GM21723 (cell line): ENCODE measurements at regions not wholly inside any gene's neighbourhood (a gene's known extent, or its start where the extent isn't known, plus 50 kb on each side); places are given as distances from the start of the nearest gene placed in this dataset.
"Not testable (repeated sequence)": the region's sequence is repeated elsewhere in the genome, so short reads cannot be mapped to it uniquely, and the experiment has no call there.

Experiments
- ATAC-seq: cut with Tn5 transposase; IDR thresholded peaks from one replicate; pipeline ENCODE4 v1.9.1; 2021; ENCODE audit warnings: mild to moderate bottlenecking, moderate library complexity; ENCODE audit not compliant: unreplicated experiment

DNA sequence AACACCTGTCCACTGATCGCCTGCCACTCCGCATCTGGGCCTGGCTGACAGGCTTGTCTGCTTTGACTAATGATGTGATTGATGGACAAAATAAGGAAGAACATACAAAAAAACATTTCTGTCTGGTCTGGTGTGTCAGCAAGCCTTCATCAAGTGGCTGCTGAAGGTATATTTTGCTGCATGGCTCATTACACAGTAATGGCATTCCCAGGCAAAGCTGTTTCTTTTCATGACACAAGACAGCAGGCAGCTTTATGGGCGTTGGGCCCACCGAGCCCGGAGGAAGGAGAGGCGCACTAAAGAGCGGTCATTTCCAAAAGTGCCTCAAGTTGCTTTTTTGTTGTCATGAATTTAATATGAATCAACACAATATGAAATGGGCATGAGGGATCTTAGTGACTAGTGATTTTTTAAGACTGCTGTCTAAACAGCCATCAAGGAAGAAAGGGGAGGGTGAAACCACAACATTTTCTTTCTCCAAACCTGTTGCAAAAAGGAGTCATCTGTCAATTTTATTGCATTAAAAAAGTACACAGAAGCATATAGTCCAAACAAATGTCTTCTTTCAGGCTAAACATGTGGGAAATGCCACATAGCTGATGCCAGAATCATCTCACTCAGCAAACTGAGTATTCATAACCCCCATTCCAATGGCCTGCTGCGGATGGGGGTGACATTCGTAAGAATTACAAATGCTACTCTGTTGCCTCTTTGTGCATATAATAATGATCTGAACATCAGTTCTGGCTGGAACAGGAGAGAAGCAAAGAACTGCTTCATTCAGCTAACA is 476.6 kb downstream of the ZNF536 start:
- ATAC-seq, result no peak

DNA sequence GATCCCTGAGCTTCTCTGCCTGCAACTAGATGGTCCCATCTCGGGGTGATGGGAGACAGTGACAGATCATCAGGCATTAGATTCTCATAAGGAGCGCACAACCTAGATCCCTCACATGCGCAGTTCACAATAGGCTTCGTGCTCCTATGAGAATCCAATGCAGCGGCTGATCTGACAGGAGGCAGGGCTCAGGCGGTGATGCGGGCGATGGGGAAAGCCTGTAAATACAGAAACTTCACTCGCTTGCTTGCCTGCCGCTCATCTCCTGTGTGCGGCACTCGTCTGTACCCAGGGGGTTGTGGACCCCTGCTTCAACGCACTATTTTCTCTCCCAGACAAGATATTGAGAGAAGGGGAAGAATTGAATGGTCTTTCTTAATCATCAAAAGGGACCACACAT is 473.9 kb downstream of the ZNF536 start:
- ATAC-seq, result no peak

DNA sequence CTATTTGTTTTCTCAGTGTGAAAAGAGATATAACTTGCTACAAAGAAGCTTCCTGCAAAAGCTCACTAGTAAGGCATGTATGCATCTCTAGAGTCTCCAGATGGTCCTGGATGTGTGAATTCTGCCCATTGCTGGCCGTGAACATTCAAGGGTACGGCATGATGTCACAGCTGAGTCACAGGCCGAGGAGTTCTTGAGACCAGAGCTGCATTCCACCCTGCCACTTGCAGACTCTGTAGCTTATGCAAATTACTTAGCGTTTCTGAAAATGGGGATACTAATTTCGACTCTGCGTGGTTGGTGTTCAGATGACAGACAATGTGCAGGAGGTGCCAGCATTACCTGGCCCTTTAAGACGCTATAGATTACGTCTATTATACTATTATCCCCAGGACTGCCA is 470.7 kb downstream of the ZNF536 start:
- no peak for ATAC-seq

DNA sequence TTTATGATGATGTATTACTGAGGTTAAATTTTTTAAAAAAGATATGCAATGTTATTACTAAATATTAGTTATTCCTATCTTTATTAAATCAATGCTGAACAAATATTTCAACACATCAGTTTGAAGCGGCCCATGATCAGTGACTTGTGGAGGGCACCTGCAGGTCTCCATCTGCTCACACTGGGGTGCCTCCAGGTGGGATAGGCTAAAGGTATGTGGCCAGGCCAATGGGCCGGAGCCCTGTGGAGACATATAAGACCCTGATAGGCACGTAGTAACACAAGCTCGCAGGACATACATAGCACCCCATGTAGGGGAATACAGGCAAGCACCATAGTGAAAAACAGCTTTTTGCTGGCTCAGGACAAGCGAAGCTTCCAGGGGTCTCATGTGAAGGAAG is 469.8 kb downstream of the ZNF536 start:
- no peak for ATAC-seq

DNA sequence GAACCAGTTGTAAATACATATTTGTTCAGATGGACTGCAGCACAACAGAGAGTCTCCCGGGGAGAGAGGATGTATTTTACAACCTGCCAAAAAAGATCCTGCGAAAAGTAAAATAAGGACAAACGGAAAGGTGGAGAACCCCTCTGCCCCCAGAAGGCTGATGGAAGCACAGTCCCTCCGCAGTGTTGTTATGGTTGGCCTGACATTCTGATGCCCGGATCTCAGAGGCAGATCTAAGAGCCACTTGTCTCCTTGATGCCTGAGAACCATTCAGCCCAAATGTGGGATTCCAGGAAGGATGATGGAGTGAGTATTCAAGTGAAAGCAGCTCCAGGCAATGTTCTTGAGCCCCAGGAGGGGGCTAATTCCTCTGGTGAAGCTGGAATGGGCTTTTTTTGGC is 458.7 kb downstream of the ZNF536 start:
- no peak for ATAC-seq

DNA sequence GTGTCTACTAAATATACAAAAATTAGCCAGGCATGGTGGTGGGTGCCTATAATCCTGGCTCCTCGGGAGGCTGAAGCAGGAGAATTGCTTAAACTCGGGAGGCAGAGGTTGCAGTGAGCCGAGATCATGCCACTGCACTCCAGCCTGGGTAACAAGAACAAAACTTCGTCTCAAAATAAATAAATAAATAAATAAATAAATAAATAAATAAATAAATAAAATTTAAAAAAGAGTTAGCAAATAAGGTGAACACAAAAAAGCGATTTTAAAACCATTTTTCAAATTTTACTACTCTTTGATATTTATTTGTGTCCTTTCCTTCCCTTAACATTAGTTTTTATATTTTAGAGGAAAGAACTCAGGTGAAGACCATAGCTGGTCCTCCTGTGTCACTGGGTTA is 453.3 kb downstream of the ZNF536 start:
- not testable (repeated sequence) for ATAC-seq

DNA sequence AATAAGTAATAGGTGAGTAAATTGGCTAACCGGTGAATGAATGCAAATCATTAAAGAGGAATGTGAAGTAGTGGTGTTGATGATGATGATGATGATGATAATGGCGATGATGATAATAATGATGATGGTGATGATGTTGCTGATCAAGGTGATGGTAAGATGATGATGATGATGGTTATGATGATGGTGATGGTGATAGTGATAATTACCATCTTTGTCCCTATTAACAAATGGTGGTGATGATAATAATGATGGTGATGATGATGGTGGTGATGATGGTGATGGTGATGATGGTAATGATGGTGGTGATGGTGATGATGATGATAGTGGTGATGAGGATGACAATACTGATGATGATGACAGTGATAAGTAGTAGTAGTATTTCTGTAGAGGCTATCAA is 452.6 kb downstream of the ZNF536 start:
- ATAC-seq, result no peak

DNA sequence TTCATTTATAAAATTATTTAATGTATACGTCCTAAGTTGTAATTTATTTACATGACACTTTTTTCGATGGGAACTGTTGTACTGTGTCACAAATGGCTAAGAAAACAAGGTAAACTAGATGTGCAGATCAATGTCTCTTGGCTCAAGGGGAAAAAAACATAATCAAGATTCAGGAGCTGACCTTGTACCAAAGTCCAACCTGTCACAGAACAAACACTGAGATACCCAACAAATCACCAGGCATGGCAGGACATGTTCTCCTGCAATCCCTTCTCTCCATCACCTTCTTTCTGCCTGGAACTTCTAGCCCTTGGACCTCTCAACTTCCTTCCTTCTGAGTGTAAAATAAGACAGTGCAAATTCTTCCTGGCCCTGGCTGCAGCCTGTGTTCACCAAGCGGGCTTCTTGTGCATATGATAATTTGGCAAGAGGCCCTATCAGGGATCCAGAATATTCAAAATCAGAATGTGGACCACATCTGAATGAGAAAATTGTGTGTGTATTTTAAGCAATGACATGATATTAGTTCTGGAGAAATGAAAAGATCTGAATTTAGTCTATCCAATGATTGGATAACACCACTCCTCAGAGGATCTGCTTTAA is 445.9 kb downstream of the ZNF536 start:
- ATAC-seq, result no peak

DNA sequence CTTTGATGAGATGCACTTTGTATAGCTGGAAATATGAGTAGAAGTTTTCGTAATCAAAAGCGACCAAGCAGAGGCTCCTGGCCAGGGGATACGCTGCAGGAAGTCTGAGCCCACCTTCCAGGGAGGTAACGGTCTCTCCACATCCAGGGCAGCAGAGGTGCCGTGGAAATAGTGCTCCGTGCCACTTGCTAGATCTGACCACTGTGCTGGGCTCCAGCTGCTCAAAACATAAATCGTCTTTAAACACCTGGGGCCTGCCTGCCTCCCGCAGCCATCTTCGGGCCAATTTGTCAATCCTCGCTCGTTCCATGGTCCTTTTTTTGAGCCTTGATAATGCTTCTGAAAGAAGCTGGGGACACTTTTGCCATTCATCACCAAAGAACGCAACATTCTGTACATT is 445.0 kb downstream of the ZNF536 start:
- ATAC-seq, result no peak

DNA sequence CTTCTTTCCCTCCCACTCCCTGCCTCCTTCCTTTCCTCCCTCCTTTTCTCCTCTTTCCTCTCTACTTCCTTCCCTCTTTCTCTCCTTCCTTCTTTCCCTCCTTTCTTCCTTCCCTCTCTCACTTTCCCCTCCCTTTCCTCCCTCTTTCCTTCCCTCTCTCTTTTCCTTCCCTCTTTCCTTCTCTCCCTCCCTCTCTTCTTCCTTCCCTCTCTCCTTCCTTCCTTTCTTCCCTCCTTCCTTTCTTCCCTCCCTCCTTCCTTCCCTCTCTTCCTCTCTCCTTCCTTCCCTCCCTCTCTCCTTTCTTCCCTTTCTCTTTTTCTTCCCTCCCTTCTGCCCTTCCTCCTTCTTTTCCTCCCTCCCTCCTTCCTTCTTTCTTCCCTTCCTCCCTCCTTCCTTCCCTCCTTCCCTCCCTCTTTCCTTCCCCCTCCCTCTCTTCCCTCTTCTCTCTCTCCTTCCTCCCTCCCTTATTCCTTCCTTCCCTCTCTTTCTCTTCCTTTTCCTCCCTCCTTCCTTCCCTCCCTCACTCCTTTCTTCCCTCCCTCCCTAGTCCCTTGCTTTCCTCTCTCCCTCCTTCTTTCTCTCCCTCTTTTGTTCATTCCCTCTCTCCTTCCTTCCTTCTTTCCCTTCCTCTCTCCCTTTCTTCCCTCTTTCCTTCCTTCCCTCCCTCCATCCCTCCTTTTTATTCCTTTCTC is 443.9 kb downstream of the ZNF536 start:
- no peak for ATAC-seq

DNA sequence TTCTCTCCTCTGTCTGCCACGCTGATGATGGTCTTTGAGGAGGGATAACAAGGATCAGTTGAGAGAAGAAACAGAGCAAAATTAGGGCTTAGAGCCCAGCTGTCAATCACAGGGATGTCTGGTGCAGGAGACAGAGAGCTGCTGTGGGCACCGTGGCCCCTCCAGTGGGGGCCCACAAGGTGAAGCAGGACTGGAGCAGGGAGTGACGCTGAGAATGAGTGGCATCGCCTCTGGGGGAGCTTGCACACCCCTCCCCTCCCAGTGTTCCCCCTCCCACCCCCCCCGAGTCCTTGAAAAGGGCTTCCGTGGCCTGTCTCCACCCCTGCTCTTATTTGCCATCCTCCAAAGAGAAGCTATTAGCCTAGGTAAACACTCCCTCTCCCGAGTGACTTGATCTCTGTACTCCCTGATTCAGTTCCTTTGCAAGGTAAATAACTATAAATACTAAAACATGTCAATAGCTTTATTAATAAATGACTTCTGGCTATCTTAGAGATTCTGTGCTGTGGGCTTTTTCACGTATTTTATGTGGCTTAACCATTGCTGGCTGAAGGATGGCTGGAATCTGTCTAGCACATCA is 440.0 kb downstream of the ZNF536 start:
- ATAC-seq, result no peak

DNA sequence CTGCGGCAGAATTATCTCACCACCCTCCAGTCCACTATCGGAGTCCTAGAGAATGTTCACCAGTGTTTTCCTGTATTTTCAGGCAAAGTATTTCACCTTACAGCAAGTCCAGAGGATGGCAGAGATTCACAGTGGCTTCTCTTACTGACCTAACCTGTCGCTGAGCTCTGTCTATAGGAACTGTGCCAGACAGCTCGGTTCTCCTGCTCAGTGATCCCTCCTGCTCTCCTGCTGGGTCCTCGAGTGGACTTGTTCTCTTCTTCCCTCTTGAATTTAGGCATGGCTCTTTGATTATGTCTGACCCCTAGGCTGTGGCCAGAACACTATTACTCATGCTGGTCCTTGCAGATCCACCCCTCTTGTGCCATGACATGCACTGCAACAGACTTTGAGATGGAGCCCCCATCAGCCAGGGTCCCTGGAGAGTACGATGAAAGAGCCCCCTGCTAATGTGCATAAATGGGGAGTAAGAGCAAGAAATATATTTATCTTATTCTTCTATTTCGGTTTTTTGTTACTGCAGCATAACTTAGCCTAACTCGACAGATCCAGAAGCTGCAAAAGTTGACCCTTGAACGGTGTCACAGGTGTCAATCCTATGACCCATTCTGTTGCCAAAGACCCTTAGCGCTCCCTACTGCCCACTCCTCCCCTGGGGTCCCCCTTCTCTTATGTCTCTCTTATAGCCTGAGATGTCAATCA is 439.4 kb downstream of the ZNF536 start:
- ATAC-seq, result no peak

DNA sequence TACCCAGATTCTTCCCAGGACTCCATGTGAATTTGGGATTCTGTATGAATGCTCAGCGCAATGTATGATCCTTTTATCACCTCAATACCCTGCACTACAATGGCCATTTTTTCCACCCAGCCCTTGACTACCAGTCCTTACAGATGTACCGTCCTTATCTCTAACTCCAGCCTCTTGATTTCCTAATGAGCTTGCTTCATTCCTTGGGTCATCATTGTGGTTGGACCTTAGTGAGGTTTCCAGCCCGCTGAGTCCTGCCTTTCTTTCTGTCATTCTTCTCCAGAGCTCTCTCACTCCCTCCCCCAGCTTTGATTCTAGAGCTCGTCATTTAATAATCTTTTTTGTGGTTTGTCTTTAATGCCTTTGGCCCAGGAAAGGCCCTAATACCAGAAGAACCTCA is 438.5 kb downstream of the ZNF536 start:
- ATAC-seq, result no peak

DNA sequence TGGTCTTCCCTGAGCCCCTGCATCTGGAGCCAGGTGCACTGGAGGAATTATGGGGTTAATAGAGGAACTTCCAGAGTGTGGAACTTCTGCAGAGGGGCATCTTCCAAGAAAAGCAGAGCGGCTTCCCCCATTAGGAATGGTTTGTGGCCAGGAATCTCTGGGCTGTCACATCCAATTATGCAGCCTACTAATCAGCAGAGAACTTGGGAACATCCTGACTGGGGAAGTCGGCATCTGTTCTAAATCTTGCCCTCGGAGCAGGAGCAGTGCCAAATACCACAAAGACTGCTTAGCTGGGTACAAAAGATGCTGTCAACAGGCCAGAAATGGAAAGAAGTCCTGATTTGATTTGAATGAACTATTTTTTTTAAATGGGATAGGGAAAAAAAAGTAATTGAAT is 435.1 kb downstream of the ZNF536 start:
- ATAC-seq, result no peak

DNA sequence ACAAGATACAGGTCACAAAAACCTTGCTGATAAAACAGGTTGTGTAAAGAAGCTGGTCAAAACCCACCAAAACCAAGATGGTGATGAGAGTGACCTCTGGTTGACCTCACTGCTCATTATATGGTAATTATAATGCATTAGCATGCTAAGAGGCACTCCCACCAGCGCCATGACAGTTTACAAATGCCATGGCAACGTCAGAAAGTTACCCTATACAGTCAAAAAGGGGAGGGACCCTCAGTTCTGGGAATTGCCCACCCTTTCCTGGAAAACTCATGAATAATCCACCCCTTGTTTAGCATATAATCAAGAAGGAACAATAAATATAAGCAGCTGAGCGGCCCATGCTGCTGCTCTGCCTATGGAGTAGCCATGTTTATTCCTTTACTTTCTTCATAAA is 434.1 kb downstream of the ZNF536 start:
- no peak for ATAC-seq

DNA sequence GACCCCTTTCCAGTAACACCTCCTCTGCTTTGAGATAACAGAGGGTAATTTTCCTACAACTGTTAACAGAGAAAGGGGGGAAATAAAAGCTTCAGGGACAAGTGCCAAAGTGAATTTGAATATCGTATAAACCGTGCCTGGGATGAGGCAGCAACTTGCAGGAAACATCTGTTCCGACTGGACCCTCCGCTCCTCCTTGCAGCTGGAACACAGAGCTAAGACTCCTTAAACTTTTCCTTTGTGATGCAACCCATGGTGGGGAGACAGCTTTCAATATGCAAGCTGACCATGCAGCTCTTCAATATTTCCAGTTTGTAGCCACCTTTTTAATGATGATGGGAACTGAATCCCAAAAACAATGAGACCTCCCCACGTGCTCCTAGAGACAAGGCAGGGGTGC is 432.6 kb downstream of the ZNF536 start:
- no peak for ATAC-seq

DNA sequence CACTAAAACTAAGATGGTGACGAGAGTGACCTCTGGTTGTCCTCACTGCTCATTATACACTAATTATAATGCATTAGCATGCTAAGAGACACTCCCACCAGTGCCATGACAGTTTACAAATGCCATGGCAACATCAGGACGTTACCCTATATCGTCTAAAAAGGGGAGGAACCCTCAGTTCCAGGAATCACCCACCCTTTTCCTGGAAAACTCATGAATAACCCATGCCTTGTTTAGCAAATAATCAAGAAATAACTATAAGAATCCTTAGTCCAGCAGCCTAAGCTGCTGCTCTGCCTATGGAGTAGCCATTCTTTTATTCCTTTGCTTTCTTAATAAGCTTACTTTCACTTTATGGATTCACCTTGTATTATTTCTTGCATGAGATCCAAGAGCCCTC is 432.1 kb downstream of the ZNF536 start:
- not testable (repeated sequence) for ATAC-seq

DNA sequence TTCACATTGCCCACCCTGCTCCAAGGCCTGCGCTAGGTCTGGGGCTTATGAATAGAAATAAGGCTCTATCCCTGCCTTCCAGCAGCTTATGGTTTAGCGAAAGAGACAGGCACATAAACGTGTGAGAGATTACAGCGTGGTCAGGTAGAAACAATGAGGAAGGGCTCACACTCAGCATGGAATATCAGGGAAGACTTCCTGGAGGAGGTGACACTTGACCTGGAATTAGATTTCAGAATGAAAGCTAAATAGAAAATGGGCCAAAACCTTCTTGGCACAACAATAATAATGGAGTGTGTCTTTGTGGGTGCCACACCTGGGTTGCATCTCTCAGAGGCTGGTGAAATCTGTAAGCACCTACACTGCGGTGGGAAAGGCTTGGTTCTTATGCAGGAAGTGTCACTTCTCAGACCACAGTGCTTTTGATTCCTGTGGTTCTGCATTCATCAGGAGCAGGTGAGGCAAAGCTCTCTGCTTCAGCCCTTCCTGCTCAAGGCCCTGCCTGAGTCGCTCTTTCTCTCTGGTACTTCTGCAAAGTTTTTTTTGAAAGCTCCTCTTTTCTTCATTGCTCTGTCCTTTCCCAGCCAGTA is 430.3 kb downstream of the ZNF536 start:
- no peak for ATAC-seq

DNA sequence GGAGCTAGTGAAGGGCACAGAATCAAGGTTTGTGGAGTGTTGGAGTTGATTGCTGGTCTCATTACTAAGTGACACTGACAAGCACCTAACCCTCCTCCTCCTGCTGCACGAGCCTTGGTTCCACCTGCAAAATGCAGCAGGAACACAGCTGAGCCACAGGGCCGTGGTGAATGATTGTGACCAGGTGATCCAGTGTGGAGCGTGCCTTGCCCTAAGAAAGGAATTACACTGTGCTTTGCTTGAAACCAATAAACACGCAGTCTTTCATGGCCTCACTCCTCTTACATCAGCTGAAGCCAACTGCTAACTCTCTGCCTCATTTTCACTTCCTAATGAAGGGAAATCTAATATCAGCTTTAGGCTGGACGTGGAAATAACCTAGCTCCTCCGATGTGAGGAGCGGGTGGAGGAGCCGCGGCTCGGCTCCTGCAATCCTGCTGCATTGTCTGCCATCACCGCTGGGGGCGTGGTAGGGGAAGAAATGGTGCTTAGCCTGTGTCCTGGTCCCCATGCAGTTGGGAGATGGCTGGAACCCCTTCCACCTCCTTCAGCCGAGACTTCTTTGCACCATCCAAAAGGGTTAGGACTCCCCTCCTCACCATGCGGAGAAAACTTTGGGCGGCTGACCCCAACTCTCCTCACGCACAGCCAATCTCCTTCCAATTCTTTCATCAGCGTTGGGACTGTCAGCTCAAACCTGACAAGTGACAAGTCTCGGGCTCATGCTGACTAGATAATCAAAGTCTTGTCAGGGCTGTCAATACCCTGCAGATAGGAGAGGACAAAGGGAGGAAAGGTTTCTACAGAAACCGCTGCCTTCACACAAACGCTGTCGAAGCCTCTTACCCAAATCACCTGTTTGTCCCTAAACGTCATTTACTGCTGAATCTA is 427.9 kb downstream of the ZNF536 start:
- ATAC-seq, result no peak

DNA sequence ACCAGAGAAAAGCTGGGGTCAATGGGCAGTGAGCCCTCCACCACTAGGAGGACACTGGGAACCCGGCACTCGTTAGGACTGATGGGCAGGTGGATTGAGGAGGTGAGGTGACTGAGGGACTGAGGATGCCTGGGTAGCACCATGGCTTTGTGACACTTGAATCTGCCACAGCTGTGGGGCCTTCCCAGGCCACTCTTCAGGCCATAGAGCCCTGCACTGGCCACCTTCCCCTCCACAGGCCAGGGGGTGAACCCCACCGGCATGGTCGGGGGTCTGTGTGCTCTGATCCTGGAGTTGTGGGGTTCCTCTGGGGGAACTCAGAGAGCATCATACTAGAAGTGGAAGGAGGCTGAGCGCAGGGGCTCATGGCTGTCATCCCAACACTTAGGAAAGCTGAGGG is 423.5 kb downstream of the ZNF536 start:
- ATAC-seq, result no peak
